AG10803 (cell line): ENCODE measurements at regions not wholly inside any gene's neighbourhood (a gene's known extent, or its start where the extent isn't known, plus 50 kb on each side); places are given as distances from the start of the nearest gene placed in this dataset.

Experiments
- DNase-seq: peaks from one replicate; pipeline ENCODE4 v3.0.0; 2010; ENCODE audit warnings: low read depth
- H3K4me3 ChIP-seq: 2 replicates; pipeline ENCODE4 v1.5.1; 2011; ENCODE audit warnings: mild to moderate bottlenecking, low read length, control low read depth
- CTCF ChIP-seq: conservative IDR thresholded peaks from 2 replicates; pipeline ENCODE4 v1.5.1; 2011; ENCODE audit warnings: mild to moderate bottlenecking, low read length, control low read depth, inconsistent platforms

- no peak overlapping the region for H3K4me3 ChIP-seq
- no peak for DNase-seq
- no peak for TF ChIP-seq CTCF
Observed at GRCh38 chr2:52931660-52932059, 835.9 kb upstream of the CHAC2 start.

- no peak for DNase-seq
- no peak for TF ChIP-seq CTCF
- H3K4me3 ChIP-seq: no peak overlapping the region
Observed at GRCh38 chr2:52929412-52929811, 838.2 kb upstream of the CHAC2 start.

GRCh38 chr2:52919673-52920072 lies 847.9 kb upstream of the CHAC2 start:
- TF ChIP-seq CTCF: no peak
- no peak for DNase-seq
- no peak overlapping the region for H3K4me3 ChIP-seq

GRCh38 chr2:52918551-52918950 lies 849.1 kb upstream of the CHAC2 start:
- DNase-seq: no peak
- no peak overlapping the region for H3K4me3 ChIP-seq
- no peak for TF ChIP-seq CTCF

- no peak for TF ChIP-seq CTCF
- no peak for DNase-seq
- H3K4me3 ChIP-seq: no peak overlapping the region
Observed at GRCh38 chr2:52916981-52917380, 850.6 kb upstream of the CHAC2 start.

- no peak for TF ChIP-seq CTCF
- DNase-seq: no peak
Observed at GRCh38 chr2:52904355-52904891, 863.2 kb upstream of the CHAC2 start.

GRCh38 chr2:52897511-52898044 lies 870.0 kb upstream of the CHAC2 start:
- no peak for TF ChIP-seq CTCF
- DNase-seq: no peak
- H3K4me3 ChIP-seq: no peak overlapping the region

More at GRCh38 chr2:52904355-52904891, 863.2 kb upstream of the CHAC2 start:
- no peak overlapping the region for H3K4me3 ChIP-seq
